Choroid plexus epithelial cell (primary cell): ENCODE measurements at regions not wholly inside any gene's neighbourhood (a gene's known extent, or its start where the extent isn't known, plus 50 kb on each side); places are given as distances from the start of the nearest gene placed in this dataset.
A peak's percentile ranks its signal among the peaks of the same experiment; 100 is the strongest.

Experiments used
- DNase-seq: peaks from one replicate; pipeline ENCODE4 v3.0.0-alpha.2; 2010; ENCODE audit warnings: low read depth
- H3K4me3 ChIP-seq: 2 replicates; pipeline ENCODE4 v1.5.1; 2011; ENCODE audit warnings: low read depth, mild to moderate bottlenecking, control low read depth, low read length, moderate library complexity
- TF ChIP-seq, protein P1 (sequence below): conservative IDR thresholded peaks from 2 replicates; pipeline ENCODE4 v1.5.1; 2011; ENCODE audit warnings: low read depth, mild to moderate bottlenecking, control low read depth, inconsistent platforms, low read length, moderate library complexity

DNA sequence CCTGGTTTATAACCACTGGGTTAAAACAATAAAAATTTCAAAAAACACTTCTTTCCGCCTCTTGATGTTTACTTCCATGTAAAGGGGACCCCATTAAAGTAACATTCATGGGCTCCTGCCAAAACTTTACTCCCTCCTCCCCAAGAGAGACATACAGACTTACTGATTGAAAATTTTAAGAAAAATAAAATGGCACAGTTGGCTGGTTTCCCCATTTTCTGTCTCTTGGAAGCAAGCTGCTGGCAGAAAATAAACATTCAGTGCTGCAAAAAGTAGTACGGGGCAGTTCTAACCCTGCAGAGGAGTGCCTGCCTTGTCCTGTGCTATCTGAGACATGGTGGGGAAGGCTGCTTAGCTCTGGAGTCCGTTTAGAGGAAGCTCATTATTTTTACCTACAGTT is 187.3 kb upstream of the INTU start:
- TF ChIP-seq, protein P1, sequence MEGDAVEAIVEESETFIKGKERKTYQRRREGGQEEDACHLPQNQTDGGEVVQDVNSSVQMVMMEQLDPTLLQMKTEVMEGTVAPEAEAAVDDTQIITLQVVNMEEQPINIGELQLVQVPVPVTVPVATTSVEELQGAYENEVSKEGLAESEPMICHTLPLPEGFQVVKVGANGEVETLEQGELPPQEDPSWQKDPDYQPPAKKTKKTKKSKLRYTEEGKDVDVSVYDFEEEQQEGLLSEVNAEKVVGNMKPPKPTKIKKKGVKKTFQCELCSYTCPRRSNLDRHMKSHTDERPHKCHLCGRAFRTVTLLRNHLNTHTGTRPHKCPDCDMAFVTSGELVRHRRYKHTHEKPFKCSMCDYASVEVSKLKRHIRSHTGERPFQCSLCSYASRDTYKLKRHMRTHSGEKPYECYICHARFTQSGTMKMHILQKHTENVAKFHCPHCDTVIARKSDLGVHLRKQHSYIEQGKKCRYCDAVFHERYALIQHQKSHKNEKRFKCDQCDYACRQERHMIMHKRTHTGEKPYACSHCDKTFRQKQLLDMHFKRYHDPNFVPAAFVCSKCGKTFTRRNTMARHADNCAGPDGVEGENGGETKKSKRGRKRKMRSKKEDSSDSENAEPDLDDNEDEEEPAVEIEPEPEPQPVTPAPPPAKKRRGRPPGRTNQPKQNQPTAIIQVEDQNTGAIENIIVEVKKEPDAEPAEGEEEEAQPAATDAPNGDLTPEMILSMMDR: no peak
- no peak for DNase-seq
- H3K4me3 ChIP-seq: no peak overlapping the region

DNA sequence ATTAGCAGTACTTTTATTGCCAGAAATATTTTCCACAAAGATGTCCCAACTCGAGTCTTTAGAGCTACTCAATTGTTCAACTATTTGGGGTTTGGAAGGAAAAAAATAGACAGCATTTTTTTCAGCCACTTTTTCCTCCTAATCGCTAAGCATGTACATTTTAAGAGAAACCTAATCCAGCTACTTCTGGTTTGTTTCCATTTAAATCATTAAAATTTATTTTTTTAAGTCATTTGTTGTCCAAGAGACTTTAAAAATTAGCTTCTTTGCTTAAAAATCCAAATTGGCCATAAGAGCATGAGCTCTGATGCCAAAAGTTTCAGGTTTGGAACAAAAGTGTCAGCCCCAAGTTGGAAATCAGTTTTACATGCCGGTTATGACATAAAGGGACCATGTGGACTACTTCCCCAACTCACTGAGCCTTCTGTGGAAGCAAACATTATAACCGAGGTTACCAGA is 186.3 kb upstream of the INTU start:
- TF ChIP-seq, protein P1: no peak
- no peak overlapping the region for H3K4me3 ChIP-seq
- DNase-seq: no peak

DNA sequence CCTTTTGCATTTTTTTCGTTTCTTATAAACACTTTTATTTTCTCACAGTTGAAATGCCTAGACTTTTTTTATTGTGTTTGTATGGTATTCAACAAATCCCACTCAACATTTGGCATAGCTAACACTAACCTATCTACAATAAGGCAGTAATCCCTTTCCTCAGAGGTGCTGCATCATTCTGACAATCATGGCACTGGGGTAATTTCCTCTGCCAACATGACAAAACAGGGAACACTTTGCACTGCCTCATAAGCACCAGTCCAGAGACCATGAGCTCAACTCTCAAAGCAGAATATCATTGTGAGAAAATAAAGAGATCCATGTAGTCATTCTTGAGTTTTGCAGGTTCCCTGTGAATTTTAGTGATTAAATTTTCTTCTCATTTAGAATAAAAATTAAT is 183.8 kb upstream of the INTU start:
- TF ChIP-seq, protein P1: no peak
- DNase-seq: no peak
- H3K4me3 ChIP-seq: no peak overlapping the region

DNA sequence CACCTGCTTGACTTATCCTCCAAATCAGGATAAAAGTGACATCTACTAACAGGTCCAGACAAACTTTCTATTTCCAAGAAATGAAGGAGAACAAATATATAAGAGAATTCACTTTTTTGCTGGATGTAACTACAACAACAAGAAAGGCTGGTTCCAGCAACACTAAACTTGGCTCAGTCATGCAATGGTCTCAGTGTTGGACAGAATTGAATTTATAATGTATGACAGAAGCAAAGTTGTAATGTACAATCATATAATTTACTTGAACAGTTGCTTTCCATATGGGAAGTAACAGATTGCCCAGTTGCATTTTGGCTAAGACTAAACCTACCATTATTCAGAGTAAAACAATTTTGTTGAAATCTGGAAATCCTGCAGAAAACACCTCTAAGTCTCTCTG is 183.3 kb upstream of the INTU start:
- no peak for DNase-seq
- no peak overlapping the region for H3K4me3 ChIP-seq
- TF ChIP-seq, protein P1: no peak

DNA sequence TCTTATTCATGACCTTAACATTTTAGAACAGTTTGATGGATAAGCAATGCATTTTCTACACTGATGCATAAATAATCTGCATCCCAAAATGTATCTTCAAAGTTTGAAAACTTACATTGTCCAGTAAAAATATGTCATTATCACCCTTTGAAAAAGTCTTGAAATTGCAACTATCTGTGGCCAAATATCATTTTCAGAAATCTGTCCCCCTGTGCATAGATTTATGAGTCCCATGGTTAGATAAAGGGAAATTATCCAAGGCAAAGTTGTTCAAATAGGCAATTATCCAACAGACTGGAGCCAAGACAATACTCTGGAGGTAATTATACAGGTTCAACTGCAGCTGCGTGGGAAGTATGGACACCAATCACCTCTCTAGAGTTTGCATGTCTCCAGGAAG is 182.5 kb upstream of the INTU start:
- TF ChIP-seq, protein P1: no peak
- no peak for DNase-seq
- no peak overlapping the region for H3K4me3 ChIP-seq

DNA sequence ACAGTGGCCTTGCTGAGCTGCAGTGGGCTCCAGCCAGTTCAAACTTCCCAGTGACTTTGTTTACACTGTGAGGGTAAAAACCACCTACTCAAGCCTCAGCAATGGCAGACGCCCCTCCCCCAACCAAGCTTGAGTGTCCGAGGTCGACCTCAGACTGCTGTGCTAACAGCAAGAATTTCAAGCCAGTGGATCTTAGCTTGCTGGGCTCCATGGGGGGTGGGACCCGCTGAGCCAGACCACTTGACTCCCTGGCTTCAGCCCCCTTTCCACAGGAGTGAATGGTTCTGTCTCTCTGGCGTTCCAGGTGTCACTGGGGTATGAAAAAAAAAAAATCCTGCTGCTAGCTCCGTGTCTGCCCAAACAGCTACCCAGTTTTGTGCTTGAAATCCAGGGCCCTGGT is 168.9 kb upstream of the INTU start:
- no peak overlapping the region for H3K4me3 ChIP-seq
- peak; percentile 3 for DNase-seq
- TF ChIP-seq, protein P1: no peak

DNA sequence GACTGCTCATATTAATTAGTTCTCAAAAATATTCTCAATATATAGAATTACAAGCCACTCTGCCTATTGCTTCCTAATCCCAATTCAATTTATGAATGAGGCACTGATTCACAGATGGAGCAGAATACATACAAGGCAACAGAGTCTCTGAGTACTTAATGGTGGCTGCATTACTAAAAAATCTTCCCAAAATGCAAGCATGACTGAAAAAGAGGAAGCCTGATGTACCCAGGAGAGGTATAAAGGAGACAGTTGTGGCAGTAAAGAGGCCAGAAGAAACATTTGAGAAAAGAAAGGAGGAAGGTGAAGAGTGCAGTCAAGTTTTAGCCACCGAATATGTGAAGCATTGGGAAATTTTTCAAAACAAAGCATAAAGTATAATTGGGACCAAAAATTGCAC is 163.2 kb upstream of the INTU start:
- no peak overlapping the region for H3K4me3 ChIP-seq
- no peak for DNase-seq
- TF ChIP-seq, protein P1: no peak
